ENCODE measurements at regions not wholly inside any gene's neighbourhood (a gene's known extent, or its start where the extent isn't known, plus 50 kb on each side); places are given as distances from the start of the nearest gene placed in this dataset.
"Not testable (repeated sequence)": the region's sequence is repeated elsewhere in the genome, so short reads cannot be mapped to it uniquely, and the experiment has no call there.

DNA sequence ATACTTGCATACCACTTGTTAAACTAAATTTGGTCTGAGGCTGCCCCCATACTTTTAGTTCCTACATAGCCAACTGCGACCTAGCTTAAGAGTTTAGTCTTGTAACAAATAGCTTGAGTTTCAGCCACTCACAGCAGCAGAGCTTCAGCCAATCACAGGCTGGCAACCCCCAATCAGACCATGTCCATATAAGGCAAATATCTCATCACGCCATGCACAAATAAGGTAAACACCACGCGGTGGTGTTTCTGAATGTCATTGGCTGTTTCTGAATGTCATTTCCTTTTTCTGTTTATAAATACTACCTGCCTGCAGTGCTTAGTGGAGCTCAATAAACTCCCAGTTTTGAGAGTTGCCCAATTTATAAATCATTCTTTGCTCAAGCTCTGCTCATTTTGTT lies 143.1 kb upstream of the MAD2L1 start:
- Histone ChIP-seq H3K4me3 (no peak overlapping the region), H3K27ac (no peak overlapping the region)
- TF ChIP-seq, protein P1, sequence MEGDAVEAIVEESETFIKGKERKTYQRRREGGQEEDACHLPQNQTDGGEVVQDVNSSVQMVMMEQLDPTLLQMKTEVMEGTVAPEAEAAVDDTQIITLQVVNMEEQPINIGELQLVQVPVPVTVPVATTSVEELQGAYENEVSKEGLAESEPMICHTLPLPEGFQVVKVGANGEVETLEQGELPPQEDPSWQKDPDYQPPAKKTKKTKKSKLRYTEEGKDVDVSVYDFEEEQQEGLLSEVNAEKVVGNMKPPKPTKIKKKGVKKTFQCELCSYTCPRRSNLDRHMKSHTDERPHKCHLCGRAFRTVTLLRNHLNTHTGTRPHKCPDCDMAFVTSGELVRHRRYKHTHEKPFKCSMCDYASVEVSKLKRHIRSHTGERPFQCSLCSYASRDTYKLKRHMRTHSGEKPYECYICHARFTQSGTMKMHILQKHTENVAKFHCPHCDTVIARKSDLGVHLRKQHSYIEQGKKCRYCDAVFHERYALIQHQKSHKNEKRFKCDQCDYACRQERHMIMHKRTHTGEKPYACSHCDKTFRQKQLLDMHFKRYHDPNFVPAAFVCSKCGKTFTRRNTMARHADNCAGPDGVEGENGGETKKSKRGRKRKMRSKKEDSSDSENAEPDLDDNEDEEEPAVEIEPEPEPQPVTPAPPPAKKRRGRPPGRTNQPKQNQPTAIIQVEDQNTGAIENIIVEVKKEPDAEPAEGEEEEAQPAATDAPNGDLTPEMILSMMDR (IDR thresholded peaks at IDR 0.05), result no peak
- no peak for DNase-seq (ENCODE audit: low spot score)

DNA sequence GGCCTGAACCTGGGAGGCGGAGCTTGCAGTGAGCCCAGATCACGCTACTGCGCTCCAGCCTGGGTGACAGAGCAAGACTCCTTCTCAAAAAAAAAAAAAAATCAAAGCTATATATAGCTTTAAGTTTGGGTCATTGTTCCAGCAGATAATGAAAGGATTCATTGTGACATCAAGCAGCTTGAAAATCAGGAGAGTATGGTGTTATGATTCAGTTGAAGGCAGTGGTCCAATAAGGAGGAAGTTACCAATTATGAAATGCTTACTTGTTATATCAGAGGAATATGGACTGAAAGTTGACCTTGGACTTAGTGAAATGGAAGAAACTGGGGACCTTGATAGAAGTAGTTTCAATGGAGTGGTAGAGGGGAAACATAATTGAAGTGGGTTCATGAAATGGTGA lies 140.4 kb upstream of the MAD2L1 start:
- TF ChIP-seq, protein P1 (IDR thresholded peaks at IDR 0.05), result no peak
- Histone ChIP-seq H3K27ac (no peak overlapping the region), H3K4me3 (no peak overlapping the region)
- DNase-seq (ENCODE audit: low spot score), result no peak

DNA sequence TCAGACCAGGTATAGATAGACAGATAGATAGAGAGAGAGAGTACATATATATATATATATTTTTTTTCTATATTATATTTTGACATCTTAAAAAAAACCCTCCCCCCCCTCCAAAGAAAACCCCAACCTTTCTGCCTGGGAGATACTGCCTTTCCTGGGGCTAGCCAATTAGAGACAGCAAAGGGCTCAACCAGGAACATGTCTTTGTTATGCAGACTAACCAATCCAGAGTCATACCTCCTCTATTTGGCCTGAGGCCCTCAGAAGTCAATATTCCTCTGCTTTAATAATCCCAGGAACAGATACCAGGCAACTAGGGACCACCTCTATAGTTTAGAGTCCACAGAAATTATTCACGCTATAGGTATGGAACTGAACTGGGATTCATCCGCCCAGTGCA lies 135.6 kb upstream of the MAD2L1 start:
- no peak overlapping the region for H3K4me3 ChIP-seq
- no peak overlapping the region for H3K27ac ChIP-seq
- TF ChIP-seq, protein P1 (IDR thresholded peaks at IDR 0.05), result no peak
- no peak for DNase-seq (ENCODE audit: low spot score)

DNA sequence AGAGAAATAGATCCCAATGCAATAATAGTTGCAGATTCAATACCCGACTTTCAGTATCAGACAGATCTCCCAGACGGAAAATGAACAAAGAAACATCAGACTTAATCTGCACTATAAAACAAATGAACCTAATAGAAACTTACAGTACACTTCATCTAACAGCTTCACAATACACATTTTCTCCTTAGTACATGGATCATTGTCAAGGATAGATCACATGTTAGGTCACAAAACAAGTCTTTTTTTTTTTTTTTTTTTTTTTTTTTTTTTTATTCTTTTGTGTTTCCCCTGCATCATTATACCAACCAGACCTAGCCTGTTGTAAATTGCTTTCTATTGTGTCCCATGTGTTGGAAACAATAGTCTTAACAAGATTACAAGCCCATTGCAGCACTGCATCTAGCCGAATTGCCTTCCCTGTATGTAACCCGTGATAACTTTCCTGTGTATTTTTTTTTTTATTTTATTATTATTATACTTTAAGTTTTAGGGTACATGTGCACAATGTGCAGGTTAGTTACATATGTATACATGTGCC lies 134.0 kb upstream of the MAD2L1 start:
- H3K27ac ChIP-seq; H3K4me3 ChIP-seq; DNase-seq (ENCODE audit: low spot score): not testable (repeated sequence)

DNA sequence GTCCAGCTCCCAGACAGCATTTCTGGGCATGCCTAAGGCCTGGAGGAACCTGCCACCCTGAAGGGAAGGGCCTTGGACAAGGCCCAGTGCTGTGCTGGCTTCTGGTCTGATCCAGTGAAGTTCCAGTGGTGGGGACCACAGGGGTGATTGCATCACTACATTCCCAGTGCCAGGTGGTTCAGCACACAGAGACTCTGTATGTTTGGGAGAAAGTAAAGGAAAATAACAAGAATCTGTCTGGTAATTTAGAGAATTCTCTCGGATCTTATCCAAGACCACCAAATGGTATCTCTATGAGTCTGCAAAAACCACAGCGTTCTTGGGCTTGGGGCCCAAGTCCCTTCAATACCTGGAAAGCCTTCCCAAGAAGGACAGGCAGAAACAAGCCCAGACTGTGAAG lies 131.8 kb upstream of the MAD2L1 start:
- Histone ChIP-seq H3K4me3 (no peak overlapping the region), H3K27ac (no peak overlapping the region)
- TF ChIP-seq, protein P1 (IDR thresholded peaks at IDR 0.05), result no peak
- DNase-seq (ENCODE audit: low spot score), result no peak

DNA sequence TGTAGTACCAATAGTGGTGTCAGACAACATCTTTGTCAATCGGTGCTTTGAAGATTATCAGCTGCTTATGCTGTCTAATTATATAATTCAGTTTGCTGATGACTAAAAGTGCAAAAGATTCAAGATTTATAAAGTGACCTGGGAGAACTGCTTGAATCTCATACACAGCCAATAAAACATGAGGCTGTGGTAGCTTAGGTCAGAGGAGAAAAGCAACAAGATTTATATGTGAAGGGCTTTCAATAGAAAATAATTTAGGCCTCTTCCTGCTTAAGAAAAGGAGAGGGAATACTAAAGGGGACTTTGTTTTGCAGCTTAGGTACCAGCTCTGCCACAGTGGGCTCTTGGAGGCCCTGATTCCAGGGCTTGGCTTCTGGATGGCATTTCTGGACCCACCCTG lies 111.0 kb upstream of the MAD2L1 start:
- DNase-seq (ENCODE audit: low spot score), result no peak
- TF ChIP-seq, protein P1 (IDR thresholded peaks at IDR 0.05), result no peak
- H3K4me3 ChIP-seq, result no peak overlapping the region
- H3K27ac ChIP-seq, result no peak overlapping the region

DNA sequence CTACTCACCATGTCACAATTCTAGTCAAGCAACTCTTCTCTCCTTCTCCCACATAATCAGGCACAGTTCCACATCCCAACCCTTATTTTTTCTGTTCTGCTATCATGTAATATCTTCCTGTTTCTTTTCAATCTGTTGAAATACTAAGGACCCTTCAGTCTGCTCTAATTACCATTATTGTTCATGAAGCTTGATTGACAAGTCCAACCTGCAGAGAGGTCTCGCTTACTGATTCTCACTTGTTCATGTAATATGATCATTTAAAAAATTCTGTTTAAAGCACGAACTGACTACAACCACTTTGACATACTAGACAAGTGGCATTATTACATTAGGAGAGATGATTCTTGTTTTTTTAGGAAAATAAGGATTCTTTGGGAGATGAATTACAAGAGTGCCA lies 108.6 kb upstream of the MAD2L1 start:
- Histone ChIP-seq H3K4me3 (no peak overlapping the region), H3K27ac (no peak overlapping the region)
- no peak for DNase-seq (ENCODE audit: low spot score)
- TF ChIP-seq, protein P1 (IDR thresholded peaks at IDR 0.05), result no peak

DNA sequence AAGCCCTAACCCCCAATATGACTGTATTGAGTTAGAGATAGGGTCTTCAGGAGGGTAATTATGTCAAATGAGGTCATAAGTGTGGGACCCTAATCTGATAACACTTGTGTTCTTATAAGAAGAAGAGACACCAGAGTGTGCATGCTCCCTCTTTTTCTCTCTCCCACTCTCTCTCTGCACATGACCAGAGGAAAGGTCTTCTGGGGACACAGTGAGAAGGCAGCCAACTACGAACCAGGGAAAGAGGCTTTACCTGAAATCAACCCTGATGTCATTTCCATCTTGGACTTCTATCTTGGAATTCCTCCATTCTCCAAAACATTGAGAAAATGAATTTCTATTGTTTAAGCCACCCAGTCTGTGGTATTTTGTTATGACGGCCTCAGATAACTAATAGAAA lies 97.2 kb upstream of the MAD2L1 start:
- DNase-seq (ENCODE audit: low spot score), result no peak
- H3K4me3 ChIP-seq, result no peak overlapping the region
- TF ChIP-seq, protein P1 (IDR thresholded peaks at IDR 0.05), result no peak
- no peak overlapping the region for H3K27ac ChIP-seq

All from coronary artery (tissue), 2 donors.